Activated CD4-positive, alpha-beta memory T cell treated with anti-CD3 and anti-CD28 coated beads for 36 hours (primary cell): ENCODE measurements at regions not wholly inside any gene's neighbourhood (a gene's known extent, or its start where the extent isn't known, plus 50 kb on each side); places are given as distances from the start of the nearest gene placed in this dataset.

Source experiments
- CTCF ChIA-PET: fragments of 350-600 bp; sonication (Branson Sonifier 250); formaldehyde crosslinking; loops from one replicate; lab custom pipeline; 2021; ENCODE audit warnings: antibody characterized with exemption, inconsistent platforms; lab: Charles Lee
- POLR2A ChIA-PET: fragments of 350-600 bp; sonication (Branson Sonifier 250); formaldehyde crosslinking; loops from one replicate; lab custom pipeline; 2021; ENCODE audit warnings: antibody characterized with exemption; lab: Charles Lee
- DNase-seq: peaks from one replicate; pipeline ENCODE4 v3.0.0-alpha.2; 2020
- H3K27ac Mint-ChIP-seq: one replicate; pipeline ENCODE4 v1.8.0; 2021; ENCODE audit warnings: mixed read lengths
- H3K27me3 Mint-ChIP-seq: one replicate; pipeline ENCODE4 v1.8.0; 2021; ENCODE audit warnings: mixed read lengths
- H3K36me3 Mint-ChIP-seq: one replicate; pipeline ENCODE4 v1.8.0; 2021; ENCODE audit warnings: mixed read lengths
- H3K4me1 Mint-ChIP-seq: one replicate; pipeline ENCODE4 v1.8.0; 2021; ENCODE audit warnings: low read depth, mixed read lengths
- H3K4me3 Mint-ChIP-seq: one replicate; pipeline ENCODE4 v1.8.0; 2021; ENCODE audit warnings: mild to moderate bottlenecking, mixed read lengths
- H3K9me3 Mint-ChIP-seq: one replicate; pipeline ENCODE4 v1.8.0; 2021; ENCODE audit warnings: mixed read lengths
- intact Hi-C: fragments of 100-400 bp; cut with micrococcal nuclease; formaldehyde crosslinking; loops from one replicate; pipeline ENCODE4 v1.15.1; 2023

DNA sequence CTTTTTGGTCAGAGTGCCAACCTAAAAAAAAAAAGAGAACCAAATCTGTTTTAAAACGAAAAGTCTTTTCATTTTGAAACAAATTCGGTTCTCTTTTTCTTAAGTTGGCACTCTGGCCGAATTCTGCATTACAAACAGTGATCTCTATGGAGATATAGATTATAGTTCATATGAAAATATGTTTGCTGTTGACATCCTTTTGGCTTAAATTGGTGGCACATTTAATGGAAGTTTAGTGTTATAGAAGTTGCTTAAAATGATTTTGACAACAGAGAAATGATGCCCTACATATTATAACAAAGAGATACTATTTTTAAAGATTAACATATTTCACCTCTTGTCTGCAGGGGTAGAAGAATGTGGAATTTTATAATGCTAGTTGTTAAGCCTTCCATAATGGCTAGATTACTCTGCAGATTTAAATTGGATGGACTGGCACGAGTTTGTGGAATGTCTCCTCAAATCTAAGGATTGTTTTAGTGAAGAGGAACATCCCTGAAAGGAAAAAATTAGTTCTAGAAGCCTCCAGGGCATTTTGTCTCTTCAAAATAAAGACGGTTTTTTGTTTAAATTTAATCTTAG is 222.9 kb upstream of the CDH2 start:
- no peaks in the 10 kb centered on the region for H3K27me3 Mint-ChIP-seq
- ChIA-PET POLR2A (no interaction called here), CTCF (no interaction called here)
- H3K36me3 Mint-ChIP-seq: no peaks in the 10 kb centered on the region
- intact Hi-C loops: no loop called here
- no peak overlapping the region for H3K4me3 Mint-ChIP-seq
- H3K4me1 Mint-ChIP-seq: no peaks in the 10 kb centered on the region
- peaks cover 24% of the 10 kb centered on the region for H3K9me3 Mint-ChIP-seq
- no peak overlapping the region for H3K27ac Mint-ChIP-seq
- no peak for DNase-seq

DNA sequence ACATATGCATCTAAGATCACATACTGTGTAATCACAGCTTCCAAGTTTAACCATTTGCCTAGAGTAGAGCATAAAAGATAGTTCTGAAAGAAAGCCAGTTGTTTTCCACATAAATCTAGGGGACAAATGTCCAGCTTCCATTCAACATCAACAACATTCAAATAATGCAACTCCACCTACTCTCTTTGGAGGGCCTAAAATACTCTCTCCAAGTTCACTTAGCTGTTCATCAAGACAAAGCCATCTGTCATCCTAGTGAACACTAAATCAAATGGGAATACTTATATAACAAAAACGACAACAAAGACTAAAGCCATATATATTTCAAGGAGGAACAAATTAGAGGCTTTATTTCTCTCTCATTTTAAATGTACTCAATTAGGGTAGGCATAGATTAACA is 221.5 kb upstream of the CDH2 start:
- ChIA-PET CTCF (no interaction called here), POLR2A (no interaction called here)
- Mint-ChIP-seq H3K27ac (no peak overlapping the region), H3K27me3 (no peaks in the 10 kb centered on the region), H3K4me3 (no peak overlapping the region), H3K9me3 (peaks cover 24% of the 10 kb centered on the region), H3K4me1 (no peaks in the 10 kb centered on the region), H3K36me3 (no peaks in the 10 kb centered on the region)
- DNase-seq: no peak
- intact Hi-C loops: no loop called here

DNA sequence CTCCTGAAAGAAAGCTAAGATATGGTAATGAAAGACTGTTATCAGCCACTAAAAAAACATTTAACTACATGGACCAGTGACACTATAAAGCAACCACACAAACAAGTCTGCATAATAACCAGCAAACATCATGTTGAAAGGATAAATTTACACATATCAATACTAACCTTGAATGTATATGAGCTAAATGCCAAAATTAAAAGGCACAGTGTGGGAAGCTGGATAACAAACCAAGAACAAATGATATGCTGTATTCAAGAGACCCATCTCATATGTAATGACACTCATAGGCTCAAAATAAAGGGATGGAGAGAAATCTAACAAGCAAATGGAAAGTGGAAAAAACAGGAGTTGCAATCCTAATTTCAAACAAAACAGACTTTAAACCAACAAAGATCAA is 213.1 kb upstream of the CDH2 start:
- Mint-ChIP-seq H3K9me3 (peaks cover 43% of the 10 kb centered on the region), H3K4me1 (no peaks in the 10 kb centered on the region)

DNA sequence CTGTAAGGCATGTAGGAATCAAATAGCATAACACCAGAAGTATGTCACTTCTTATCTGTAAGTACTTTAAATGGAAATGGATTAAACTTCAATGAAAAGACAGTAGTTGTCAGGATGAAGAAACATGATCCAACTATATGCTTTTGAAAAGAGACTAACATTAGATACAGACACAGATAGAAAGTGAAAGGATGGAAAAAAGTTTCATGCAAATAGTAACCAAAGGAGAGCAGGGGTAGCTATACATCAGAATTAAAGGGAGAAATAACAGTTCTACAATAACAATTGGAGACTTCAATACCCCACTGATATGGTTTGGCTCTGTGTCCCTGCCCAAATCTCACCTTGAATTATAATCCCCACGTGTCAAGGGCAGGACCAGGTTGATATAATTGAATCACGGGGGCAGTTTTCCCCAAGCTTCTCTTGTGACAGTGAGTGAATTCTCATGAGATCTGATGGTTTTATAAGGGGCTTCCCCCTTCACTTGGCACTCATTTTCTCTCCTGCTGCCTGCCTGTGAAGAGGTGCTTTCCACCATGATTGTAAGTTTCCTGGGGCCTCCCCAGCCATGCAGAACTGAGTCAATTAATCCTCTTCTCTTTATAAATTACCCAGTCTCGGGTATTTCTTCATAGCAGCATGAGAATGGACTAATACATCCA is 205.4 kb upstream of the CDH2 start:
- Mint-ChIP-seq H3K27me3 (no peaks in the 10 kb centered on the region), H3K27ac (no peak overlapping the region), H3K4me3 (no peak overlapping the region), H3K36me3 (no peaks in the 10 kb centered on the region), H3K9me3 (peaks cover 23% of the 10 kb centered on the region), H3K4me1 (no peaks in the 10 kb centered on the region)
- DNase-seq: no peak
- POLR2A ChIA-PET: no interaction called here
- CTCF ChIA-PET: no interaction called here
- intact Hi-C loops: no loop called here

More for the DNA sequence above, 213.1 kb upstream of the CDH2 start:
- no peak overlapping the region for H3K4me3 Mint-ChIP-seq
- intact Hi-C loops: no loop called here
- no peaks in the 10 kb centered on the region for H3K36me3 Mint-ChIP-seq
- POLR2A ChIA-PET: no interaction called here
- no peaks in the 10 kb centered on the region for H3K27me3 Mint-ChIP-seq
- no peak overlapping the region for H3K27ac Mint-ChIP-seq
- CTCF ChIA-PET: no interaction called here
- no peak for DNase-seq

DNA sequence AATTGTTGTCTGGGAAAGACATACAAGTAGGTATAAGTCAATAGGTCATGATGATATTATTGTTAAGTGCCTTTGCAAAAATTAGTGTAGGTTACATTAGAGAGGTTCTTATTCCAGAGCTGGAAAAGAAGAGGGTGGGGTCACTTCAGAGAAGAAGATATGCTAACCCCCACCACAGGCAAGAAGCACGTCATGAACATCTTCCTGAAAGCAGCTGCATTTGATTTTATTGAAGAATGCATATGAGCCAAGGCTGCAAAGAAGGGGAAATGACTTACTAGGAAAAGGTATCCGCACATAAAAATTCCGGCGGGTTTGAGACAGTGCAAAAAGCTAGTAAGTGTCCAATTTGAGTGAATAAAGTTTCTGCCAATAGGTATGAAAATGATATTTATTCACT is 195.3 kb upstream of the CDH2 start:
- POLR2A ChIA-PET: no interaction called here
- intact Hi-C loops: no loop called here
- no peak overlapping the region for H3K27ac Mint-ChIP-seq
- H3K4me3 Mint-ChIP-seq: no peak overlapping the region
- peaks cover 25% of the 10 kb centered on the region for H3K9me3 Mint-ChIP-seq
- no peaks in the 10 kb centered on the region for H3K36me3 Mint-ChIP-seq
- no peaks in the 10 kb centered on the region for H3K4me1 Mint-ChIP-seq
- CTCF ChIA-PET: no interaction called here
- DNase-seq: no peak
- H3K27me3 Mint-ChIP-seq: no peaks in the 10 kb centered on the region

DNA sequence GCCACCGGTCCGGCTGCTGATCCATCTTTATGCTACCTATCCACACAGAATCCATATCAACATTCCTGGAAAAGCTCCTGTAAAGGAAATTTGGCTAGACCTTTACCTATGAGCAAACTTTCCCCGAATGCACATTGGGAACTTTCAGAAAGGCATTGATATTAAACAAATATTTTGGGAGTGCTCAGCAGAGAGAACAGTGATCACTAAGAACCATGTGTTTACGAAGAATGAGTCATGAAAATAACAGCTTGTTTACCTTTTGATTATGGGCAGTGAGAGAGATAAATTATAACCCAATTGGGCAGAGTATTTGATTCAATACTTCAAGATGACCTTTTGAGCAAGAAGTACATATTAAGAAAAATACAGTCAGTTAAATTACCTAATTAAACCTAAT is 189.7 kb upstream of the CDH2 start:
- H3K27me3 Mint-ChIP-seq: no peaks in the 10 kb centered on the region
- no peak overlapping the region for H3K4me3 Mint-ChIP-seq
- no peaks in the 10 kb centered on the region for H3K36me3 Mint-ChIP-seq
- no peak overlapping the region for H3K27ac Mint-ChIP-seq
- ChIA-PET POLR2A (no interaction called here), CTCF (no interaction called here)
- H3K4me1 Mint-ChIP-seq: no peaks in the 10 kb centered on the region
- intact Hi-C loops: no loop called here
- no peak for DNase-seq
- peaks cover 21% of the 10 kb centered on the region for H3K9me3 Mint-ChIP-seq

DNA sequence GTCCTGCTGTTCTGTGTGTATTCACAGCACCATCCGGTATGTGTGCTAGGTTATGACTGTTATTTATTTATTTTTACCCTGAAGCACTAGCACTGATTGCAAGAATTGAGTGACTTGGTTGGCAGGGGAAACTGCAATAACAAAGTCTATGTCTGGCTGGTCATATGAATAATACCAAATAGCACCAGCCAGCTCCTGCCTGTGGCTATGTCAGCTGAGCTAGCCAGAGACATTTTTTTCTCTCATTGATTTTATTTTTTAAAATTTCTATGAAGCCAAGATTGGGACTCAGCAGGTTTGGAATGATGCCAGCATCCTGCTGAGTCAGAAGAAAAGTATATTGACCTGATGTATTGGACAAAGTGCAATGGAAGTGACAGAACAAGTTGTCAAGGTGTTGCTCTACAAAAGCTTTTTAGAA is 188.5 kb upstream of the CDH2 start:
- no peak for DNase-seq
- Mint-ChIP-seq H3K36me3 (no peaks in the 10 kb centered on the region), H3K27me3 (no peaks in the 10 kb centered on the region), H3K4me1 (no peaks in the 10 kb centered on the region), H3K9me3 (peaks cover 21% of the 10 kb centered on the region), H3K4me3 (no peak overlapping the region), H3K27ac (no peak overlapping the region)
- ChIA-PET CTCF (no interaction called here), POLR2A (no interaction called here)
- intact Hi-C loops: no loop called here

DNA sequence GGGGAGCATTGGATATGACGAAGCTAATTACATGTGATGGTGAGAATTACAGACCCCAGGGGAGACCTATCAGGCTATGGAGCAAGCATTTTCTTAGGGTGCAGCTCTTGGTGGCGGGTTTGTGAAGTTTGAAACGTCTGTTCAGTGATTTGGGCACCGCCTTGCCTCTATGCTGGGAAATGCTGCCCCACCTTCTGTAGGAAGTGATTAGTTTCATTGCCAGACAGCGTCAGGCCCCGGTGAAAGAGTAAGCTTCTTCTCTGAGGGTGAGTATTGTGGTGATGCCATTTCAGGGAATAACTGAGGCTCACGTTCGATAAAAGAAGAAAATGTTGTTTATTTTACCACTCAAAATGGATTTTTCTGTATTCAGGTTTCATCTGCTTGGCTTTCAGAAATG is 186.2 kb upstream of the CDH2 start:
- Mint-ChIP-seq H3K4me1 (no peaks in the 10 kb centered on the region), H3K27ac (no peak overlapping the region), H3K4me3 (no peak overlapping the region), H3K36me3 (no peaks in the 10 kb centered on the region), H3K27me3 (no peaks in the 10 kb centered on the region), H3K9me3 (peaks cover 22% of the 10 kb centered on the region)
- DNase-seq: no peak
- ChIA-PET CTCF (no interaction called here), POLR2A (no interaction called here)
- intact Hi-C loops: no loop called here

DNA sequence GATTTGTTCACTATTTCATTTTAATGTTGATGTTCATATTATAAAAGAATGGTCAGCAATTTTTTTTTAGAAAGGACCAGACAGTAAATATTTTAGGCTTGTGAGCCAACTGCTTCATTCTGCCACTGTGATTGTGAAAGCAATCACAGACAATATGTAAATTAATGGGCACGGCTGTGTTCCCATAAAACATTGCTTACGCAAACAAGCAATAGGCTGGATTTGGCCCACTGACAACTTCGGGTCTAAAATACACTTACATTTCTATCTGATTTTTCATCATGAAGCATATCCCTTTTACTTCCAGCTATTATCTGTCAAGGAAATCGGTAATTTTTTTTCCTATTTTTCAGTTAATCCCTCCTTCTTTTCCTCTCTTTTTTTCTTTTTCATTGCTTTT is 182.2 kb upstream of the CDH2 start:
- no peak for DNase-seq
- no peak overlapping the region for H3K4me3 Mint-ChIP-seq
- H3K9me3 Mint-ChIP-seq: peaks cover 17% of the 10 kb centered on the region
- intact Hi-C loops: no loop called here
- ChIA-PET POLR2A (no interaction called here), CTCF (no interaction called here)
- no peaks in the 10 kb centered on the region for H3K36me3 Mint-ChIP-seq
- H3K27ac Mint-ChIP-seq: no peak overlapping the region
- no peaks in the 10 kb centered on the region for H3K27me3 Mint-ChIP-seq
- H3K4me1 Mint-ChIP-seq: no peaks in the 10 kb centered on the region

DNA sequence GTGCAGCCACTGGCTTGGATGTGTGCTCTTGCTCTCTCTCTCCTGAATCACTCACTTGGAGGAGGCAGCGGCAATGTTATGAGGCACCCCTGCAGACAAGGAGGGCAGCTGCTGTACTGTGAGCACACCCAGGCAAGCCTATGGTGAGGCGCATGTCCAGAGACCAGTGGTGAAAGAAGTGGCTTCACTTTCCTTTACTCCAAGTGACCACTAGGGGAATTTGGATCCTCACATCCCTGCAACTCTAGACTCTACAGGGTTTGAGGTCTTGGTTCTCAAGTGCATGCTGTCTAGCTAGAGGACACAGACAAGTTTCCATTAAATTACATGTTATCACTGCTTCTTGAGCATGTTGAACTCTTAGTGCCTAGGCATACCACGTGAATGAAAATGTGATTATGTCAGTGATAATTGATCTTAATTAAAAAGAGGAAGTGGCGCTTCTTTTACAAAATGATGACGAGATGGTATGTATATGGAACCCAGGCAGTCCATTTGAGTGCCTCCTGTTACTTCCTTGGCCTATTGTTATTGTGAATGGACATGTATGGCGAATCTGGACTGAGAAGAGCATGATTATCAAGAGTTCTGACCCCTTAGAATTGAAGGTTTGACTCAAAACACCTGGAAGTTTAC is 181.0 kb upstream of the CDH2 start:
- Mint-ChIP-seq H3K4me1 (no peaks in the 10 kb centered on the region), H3K27ac (no peak overlapping the region), H3K27me3 (no peaks in the 10 kb centered on the region), H3K36me3 (no peaks in the 10 kb centered on the region), H3K9me3 (peaks cover 12% of the 10 kb centered on the region), H3K4me3 (no peak overlapping the region)
- CTCF ChIA-PET: no interaction called here
- DNase-seq: no peak
- intact Hi-C loops: no loop called here
- POLR2A ChIA-PET: no interaction called here

DNA sequence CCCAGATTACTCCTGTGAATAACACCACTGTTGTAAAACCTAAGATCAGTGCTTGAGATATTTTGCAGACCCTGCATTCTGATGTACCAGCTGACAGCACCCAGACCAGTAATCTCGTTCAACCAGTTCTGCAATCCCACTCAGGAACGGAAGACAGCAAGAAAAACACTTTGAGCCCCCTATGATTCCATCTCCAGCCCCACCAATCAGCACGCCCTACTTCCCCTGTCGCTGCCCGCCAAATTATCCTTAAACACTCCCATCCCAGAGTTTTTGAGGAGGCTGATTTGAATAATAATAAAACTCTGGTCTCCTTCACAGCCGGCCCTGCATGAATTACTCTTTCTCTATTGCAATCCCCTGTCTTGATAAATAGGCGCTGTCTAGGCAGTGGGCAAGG is 173.9 kb upstream of the CDH2 start:
- no peaks in the 10 kb centered on the region for H3K4me1 Mint-ChIP-seq
- H3K27ac Mint-ChIP-seq: no peak overlapping the region
- POLR2A ChIA-PET: no interaction called here
- peaks cover 18% of the 10 kb centered on the region for H3K9me3 Mint-ChIP-seq
- DNase-seq: no peak
- CTCF ChIA-PET: no interaction called here
- intact Hi-C loops: no loop called here
- H3K4me3 Mint-ChIP-seq: no peak overlapping the region
- no peaks in the 10 kb centered on the region for H3K36me3 Mint-ChIP-seq
- H3K27me3 Mint-ChIP-seq: no peaks in the 10 kb centered on the region

DNA sequence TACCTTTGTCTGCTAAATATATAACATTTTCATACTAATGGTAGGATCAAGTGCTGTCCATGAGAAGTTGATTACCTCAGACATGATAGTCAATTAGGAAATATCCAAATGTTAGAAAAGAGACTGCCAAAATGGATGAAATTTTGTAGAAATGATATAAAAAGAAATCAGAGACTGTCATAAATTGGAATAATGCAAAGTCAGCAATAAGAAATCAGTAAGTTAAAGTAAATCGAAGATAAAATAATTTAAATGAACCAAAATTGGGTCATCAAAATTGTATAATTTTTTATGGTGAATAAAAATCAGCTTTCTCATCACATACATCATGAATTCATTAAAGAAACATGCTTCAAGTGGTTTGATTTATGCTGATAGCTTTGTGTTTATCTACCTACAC is 165.3 kb upstream of the CDH2 start:
- H3K4me3 Mint-ChIP-seq: no peak overlapping the region
- H3K27ac Mint-ChIP-seq: no peak overlapping the region
- H3K9me3 Mint-ChIP-seq: peaks cover 16% of the 10 kb centered on the region
- POLR2A ChIA-PET: no interaction called here
- CTCF ChIA-PET: no interaction called here
- H3K4me1 Mint-ChIP-seq: no peaks in the 10 kb centered on the region
- no peak for DNase-seq
- intact Hi-C loops: no loop called here
- H3K27me3 Mint-ChIP-seq: no peaks in the 10 kb centered on the region
- H3K36me3 Mint-ChIP-seq: no peaks in the 10 kb centered on the region

DNA sequence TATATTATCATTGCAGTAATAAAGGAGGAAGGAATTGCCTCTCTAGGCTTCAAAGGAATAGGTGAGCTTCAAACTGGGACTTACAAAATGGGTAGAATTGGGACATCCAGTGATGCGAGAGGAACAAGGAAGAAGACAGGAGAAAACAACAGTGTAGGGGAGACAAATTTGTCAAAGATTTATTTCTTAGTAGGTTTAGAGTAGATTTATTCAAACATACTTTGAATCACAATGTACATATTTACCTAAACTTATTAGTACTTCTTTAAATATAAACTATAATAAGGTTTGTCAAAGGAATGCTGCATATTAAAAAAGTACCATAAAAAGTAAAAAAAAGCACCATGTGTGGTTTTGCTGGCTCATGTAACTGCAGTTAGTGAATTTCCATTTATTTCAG is 161.4 kb upstream of the CDH2 start:
- Mint-ChIP-seq H3K27ac (no peak overlapping the region), H3K36me3 (no peaks in the 10 kb centered on the region), H3K4me3 (no peak overlapping the region), H3K27me3 (no peaks in the 10 kb centered on the region), H3K9me3 (peaks cover 10% of the 10 kb centered on the region), H3K4me1 (no peaks in the 10 kb centered on the region)
- ChIA-PET CTCF (no interaction called here), POLR2A (no interaction called here)
- intact Hi-C loops: no loop called here
- DNase-seq: no peak
